Pancreas (tissue), 10 donors: ENCODE measurements at regions not wholly inside any gene's neighbourhood (a gene's known extent, or its start where the extent isn't known, plus 50 kb on each side); places are given as distances from the start of the nearest gene placed in this dataset.

ENCODE experiments used
- ATAC-seq, 4 donors: fragments of 200-7000 bp; cut with Tn5 transposase; one replicate each; pipeline versions ENCODE4 v1.8.0 to v1.9.1; 2020; ENCODE audit warnings: mild to moderate bottlenecking in 4 of 4, moderate library complexity in 4 of 4
- DNase-seq, 6 donors: peaks; one replicate each; pipeline ENCODE4 v3.0.0-alpha.2; 2020
- FAIRE-seq: peaks from 2 replicates; lab custom pipeline; 2012; peaks lifted over from hg19 to GRCh38; lab: Jason Lieb, UNC
- H3K27ac ChIP-seq, 4 donors: fragments of 200-600 bp; sonication (generic); 1 replicate in 3 of 4; 2 replicates in 1 of 4; pipeline versions ENCODE4 v1.5.0 to v1.8.0; 2020
- H3K27me3 ChIP-seq, 4 donors: fragments of 200-600 bp; one replicate each; pipeline ENCODE4 v1.8.0; 2021
- H3K36me3 ChIP-seq, 3 donors: fragments of 200-600 bp; sonication (generic) in 1 of 3; one replicate each; pipeline versions ENCODE4 v1.5.0 to v1.8.0; 2020 to 2021
- H3K4me1 ChIP-seq, 3 donors: fragments of 200-600 bp; one replicate each; pipeline ENCODE4 v1.8.0; 2021
- H3K4me3 ChIP-seq, 4 donors: fragments of 200-600 bp; sonication (generic) in 2 of 4; one replicate each; pipeline versions ENCODE4 v1.5.0 to v1.8.0; 2020 to 2021
- H3K9me3 ChIP-seq, 4 donors: fragments of 200-600 bp; one replicate each; pipeline ENCODE4 v1.8.0; 2021
- WGBS, 2 donors: extraction: QIAGEN DNeasy Blood & Tissue Kit; methylation state at CpG; one replicate each; pipeline ENCODE4 v1.1.7; 2013; 5-methylcytosine and 5-hydroxymethylcytosine counted together
- intact Hi-C, 3 donors: fragments of 100-400 bp; cut with DNase I; formaldehyde crosslinking; loops; one replicate each; pipeline versions ENCODE4 v1.11.1 to v1.14.2; 2022
- TF ChIP-seq, protein P1 (sequence below), 4 donors: fragments of 200-600 bp; sonication (generic) in 3 of 4; IDR thresholded peaks; one replicate each; pipeline versions ENCODE4 v1.5.0 to v1.8.0; 2021; ENCODE audit warnings: antibody characterized with exemption in 4 of 4
- donor health status: healthy with polysubstance abuse.
- donor health status: DM: no; HTN: no; CAD: no; lungs with moderate emphysema.
- donor health status: DM: no; HTN: no; CAD: no.
- donor health status: control.
- donor health status: control.
- donor health status: Bipolar disorder and iron deficiency.
- donor health status: DM: yes; HTN: yes; CAD: no.
- donor health status: DM: no; HTN: no; CAD: no.
- donor health status: DM: no; HTN: no; CAD: no.
- donor health status: DM: yes; HTN: yes; CAD: no.

DNA sequence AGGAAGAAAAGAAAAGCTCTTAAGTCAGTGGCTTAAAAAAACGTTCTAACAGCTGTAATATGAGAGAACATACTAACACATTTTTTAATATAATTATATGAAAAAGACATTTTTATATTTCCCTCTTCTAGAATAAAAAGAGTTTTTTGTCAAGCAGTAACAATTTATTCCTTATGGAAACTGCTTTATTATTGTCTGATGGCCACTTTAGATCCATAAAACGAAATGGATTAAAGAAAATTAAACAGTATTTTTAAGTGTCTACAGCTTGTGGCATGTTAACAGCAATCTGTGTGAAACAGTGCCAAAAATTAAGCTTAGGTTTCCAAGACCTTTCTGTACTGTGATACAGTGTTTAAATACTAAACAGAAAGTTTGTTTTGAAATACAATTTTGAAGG, 55.5 kb upstream of the TENM3 start:
- ATAC-seq (no peak), DNase-seq (no peak), FAIRE-seq (no peak)
- 18 to 22% methylated on average over 2 of the region's 2 CpGs for WGBS, 2 donors
- H3K27me3 ChIP-seq, result no peaks in the 10 kb centered on the region
- H3K4me3 ChIP-seq, result no peak overlapping the region
- TF ChIP-seq, protein P1, sequence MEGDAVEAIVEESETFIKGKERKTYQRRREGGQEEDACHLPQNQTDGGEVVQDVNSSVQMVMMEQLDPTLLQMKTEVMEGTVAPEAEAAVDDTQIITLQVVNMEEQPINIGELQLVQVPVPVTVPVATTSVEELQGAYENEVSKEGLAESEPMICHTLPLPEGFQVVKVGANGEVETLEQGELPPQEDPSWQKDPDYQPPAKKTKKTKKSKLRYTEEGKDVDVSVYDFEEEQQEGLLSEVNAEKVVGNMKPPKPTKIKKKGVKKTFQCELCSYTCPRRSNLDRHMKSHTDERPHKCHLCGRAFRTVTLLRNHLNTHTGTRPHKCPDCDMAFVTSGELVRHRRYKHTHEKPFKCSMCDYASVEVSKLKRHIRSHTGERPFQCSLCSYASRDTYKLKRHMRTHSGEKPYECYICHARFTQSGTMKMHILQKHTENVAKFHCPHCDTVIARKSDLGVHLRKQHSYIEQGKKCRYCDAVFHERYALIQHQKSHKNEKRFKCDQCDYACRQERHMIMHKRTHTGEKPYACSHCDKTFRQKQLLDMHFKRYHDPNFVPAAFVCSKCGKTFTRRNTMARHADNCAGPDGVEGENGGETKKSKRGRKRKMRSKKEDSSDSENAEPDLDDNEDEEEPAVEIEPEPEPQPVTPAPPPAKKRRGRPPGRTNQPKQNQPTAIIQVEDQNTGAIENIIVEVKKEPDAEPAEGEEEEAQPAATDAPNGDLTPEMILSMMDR (IDR thresholded peaks at IDR 0.05), result no peak
- intact Hi-C loops, result no loop called here
- no peaks in the 10 kb centered on the region for H3K9me3 ChIP-seq
- no peak overlapping the region for H3K27ac ChIP-seq
- H3K4me1 ChIP-seq, result no peaks in the 10 kb centered on the region
- no peaks in the 10 kb centered on the region for H3K36me3 ChIP-seq

DNA sequence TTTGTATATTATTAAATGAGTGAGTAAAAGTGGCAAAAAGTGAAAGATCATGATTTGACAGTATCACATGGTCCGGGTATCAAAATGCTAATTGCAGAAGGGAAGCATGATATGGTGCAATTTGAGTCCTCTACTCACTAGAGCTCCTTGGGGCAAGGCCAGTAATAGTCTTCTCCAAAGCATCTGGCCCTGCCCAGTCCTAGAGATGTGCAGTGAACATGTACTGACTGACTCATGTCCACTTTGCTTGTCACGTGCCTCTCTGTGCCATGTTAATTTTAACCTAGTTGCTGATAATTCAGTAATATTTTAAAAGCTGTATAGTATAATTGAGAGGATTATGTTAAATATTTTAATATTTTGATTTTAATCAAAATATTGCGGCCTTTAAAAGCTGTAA, 54.6 kb upstream of the TENM3 start:
- no peak for FAIRE-seq
- DNase-seq, result no peak
- H3K4me1 ChIP-seq, result no peaks in the 10 kb centered on the region
- H3K9me3 ChIP-seq, result no peaks in the 10 kb centered on the region
- H3K27me3 ChIP-seq, result no peaks in the 10 kb centered on the region
- no peaks in the 10 kb centered on the region for H3K36me3 ChIP-seq
- WGBS, 2 donors, result 73 to 84% methylated on average over 3 of the region's 3 CpGs
- no peak for ATAC-seq
- TF ChIP-seq, protein P1 (IDR thresholded peaks at IDR 0.05), result no peak
- H3K4me3 ChIP-seq, result no peak overlapping the region
- no peak overlapping the region for H3K27ac ChIP-seq
- intact Hi-C loops, result no loop called here

DNA sequence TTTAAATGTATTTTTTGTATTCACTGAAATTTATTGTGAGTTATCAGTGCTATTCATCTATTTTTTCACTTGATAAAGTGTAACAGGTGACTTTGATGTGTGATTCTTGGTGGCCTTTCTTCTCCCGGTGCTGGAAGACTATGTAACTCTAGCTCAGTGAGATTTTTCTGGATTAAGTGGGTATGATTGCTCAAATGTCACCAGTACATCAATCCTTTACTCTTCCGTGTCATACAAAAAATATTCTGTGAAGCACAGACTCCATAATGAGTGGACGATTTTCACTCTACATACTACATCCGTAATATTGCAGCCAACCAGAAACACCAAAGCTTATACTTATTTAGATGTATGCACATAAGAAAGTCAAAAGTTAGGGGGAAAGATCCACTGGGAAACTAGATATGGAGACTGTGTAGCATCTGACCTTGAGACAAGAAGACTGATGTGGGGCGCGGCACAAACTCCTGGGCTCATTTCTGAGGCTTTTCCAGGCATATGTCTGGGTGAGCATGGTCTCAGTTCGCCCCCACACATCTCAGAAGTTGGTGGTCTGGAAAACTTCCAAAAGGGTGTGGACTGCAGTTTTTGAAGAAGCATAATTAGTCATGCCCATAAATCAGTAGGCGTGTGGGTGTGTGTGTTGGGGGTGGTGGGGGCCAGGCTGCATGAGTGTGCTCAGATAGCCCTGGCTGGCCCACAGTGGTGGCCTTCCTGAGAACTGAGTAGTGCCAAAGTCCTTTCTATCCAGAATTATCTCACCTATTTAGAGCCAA, 53.9 kb upstream of the TENM3 start:
- Histone ChIP-seq H3K36me3 (no peaks in the 10 kb centered on the region), H3K27ac (no peak overlapping the region), H3K4me3 (no peak overlapping the region), H3K9me3 (no peaks in the 10 kb centered on the region), H3K27me3 (no peaks in the 10 kb centered on the region), H3K4me1 (no peaks in the 10 kb centered on the region)
- 79 to 81% methylated on average over 8 of the region's 8 CpGs for WGBS, 2 donors
- TF ChIP-seq, protein P1 (IDR thresholded peaks at IDR 0.05), result no peak
- ATAC-seq (peak in 1 of 4 donors; percentile 20), FAIRE-seq (no peak), DNase-seq (no peak)
- intact Hi-C loops, result no loop called here

DNA sequence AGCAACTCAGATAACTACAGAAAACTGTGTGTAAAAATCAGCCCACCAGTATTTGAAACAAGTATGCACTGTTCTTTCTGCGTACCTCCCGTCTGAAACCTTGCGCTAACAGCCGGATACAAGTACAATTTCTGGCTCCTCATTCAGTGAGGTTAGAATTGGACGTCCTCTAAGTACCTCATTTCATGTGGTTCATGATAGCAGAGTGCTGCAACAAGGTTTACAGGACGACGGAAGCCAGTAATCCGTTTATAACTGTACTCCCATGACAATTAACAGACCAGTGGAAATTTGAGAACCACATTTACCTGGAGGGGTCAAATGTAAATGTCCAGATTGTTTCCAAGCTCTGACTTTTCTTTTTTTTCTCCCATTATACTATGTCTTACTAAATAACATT, 52.9 kb upstream of the TENM3 start:
- no peak for ATAC-seq
- 61 to 64% methylated on average over 8 of the region's 8 CpGs for WGBS, 2 donors
- H3K9me3 ChIP-seq, result no peaks in the 10 kb centered on the region
- intact Hi-C loops, result no loop called here
- H3K27ac ChIP-seq, result no peak overlapping the region
- H3K4me1 ChIP-seq, result no peaks in the 10 kb centered on the region
- H3K27me3 ChIP-seq, result no peaks in the 10 kb centered on the region
- no peaks in the 10 kb centered on the region for H3K36me3 ChIP-seq
- FAIRE-seq, result no peak
- TF ChIP-seq, protein P1 (IDR thresholded peaks at IDR 0.05), result no peak
- H3K4me3 ChIP-seq, result no peak overlapping the region
- DNase-seq, result no peak

DNA sequence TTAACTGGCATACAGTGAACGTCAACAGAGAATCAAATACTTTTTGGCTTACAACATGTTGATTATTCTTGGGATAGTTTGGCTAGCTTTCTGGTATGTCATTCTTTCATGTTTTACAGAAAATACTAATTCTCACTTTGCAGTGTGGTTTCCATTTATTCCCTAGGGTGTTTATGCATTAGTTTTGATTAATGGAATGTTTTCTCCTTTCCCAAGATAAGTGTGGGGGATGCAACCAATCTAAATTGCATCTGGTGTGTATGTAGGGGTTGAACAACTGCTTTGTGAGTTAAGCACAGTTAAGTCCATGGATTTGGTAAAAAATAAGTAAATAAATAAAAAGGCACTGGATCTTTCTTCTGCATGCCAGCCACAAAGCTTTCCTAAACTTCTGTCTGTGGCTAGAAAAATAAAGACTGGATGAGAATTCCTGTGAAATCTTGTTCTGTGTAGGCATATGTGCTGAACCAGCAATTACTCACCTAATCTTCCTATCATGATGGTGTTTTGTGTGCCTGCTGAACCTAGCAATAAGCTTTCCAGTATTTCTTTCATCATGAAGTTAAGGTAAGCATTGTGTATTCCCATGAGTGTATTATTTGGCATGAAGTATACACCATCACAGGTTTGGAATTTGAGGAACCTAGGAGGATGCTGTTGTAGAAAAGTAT, 50.6 kb upstream of the TENM3 start:
- WGBS, 2 donors, result 24% methylated on average over 1 of the region's 1 CpG
- Histone ChIP-seq H3K9me3 (no peaks in the 10 kb centered on the region), H3K27me3 (no peaks in the 10 kb centered on the region), H3K36me3 (no peaks in the 10 kb centered on the region), H3K27ac (no peak overlapping the region), H3K4me3 (no peak overlapping the region), H3K4me1 (no peaks in the 10 kb centered on the region)
- DNase-seq (no peak), FAIRE-seq (no peak), ATAC-seq (no peak)
- intact Hi-C loops, result no loop called here
- TF ChIP-seq, protein P1 (IDR thresholded peaks at IDR 0.05), result no peak
